ENCODE measurements at regions not wholly inside any gene's neighbourhood (a gene's known extent, or its start where the extent isn't known, plus 50 kb on each side); places are given as distances from the start of the nearest gene placed in this dataset.

- TF ChIP-seq CTCF (IDR thresholded peaks at IDR 0.05 in 8 of 11, conservative IDR thresholded peaks at IDR 0.05 in 3 of 11) = no peak
- TF ChIP-seq POLR2AphosphoS5 (IDR thresholded peaks at IDR 0.05) = no peak
- no peak for TF ChIP-seq POLR2A (IDR thresholded peaks at IDR 0.05)
These were observed 732.0 kb upstream of the ADGRL2 start for GRCh38 chr1:81068726-81069125.
